ENCODE measurements at regions not wholly inside any gene's neighbourhood (a gene's known extent, or its start where the extent isn't known, plus 50 kb on each side); places are given as distances from the start of the nearest gene placed in this dataset.

DNA sequence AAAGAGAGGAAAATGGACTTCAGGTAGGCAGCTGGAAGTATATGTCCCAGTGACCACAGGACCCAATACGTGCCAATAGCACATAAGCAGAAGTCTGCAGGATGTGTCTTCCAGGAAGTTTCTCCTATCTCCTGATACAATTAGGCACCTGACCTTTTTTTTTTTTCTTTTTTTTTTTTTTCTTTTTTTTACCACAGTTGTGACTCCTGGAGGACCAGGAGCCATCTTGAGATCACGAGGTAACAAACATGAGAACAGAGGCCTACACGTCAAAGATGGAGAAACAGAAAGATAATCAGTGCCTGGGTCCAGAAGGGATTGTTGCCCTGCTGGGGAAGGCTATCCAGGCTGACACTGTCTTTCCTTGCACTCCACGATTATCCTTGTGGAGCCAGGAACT, 312.4 kb upstream of the NEBL start:
- TF ChIP-seq POLR2A (IDR thresholded peaks at IDR 0.05), result no peak
- TF ChIP-seq, protein P1, sequence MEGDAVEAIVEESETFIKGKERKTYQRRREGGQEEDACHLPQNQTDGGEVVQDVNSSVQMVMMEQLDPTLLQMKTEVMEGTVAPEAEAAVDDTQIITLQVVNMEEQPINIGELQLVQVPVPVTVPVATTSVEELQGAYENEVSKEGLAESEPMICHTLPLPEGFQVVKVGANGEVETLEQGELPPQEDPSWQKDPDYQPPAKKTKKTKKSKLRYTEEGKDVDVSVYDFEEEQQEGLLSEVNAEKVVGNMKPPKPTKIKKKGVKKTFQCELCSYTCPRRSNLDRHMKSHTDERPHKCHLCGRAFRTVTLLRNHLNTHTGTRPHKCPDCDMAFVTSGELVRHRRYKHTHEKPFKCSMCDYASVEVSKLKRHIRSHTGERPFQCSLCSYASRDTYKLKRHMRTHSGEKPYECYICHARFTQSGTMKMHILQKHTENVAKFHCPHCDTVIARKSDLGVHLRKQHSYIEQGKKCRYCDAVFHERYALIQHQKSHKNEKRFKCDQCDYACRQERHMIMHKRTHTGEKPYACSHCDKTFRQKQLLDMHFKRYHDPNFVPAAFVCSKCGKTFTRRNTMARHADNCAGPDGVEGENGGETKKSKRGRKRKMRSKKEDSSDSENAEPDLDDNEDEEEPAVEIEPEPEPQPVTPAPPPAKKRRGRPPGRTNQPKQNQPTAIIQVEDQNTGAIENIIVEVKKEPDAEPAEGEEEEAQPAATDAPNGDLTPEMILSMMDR (IDR thresholded peaks at IDR 0.05), result no peak

Data from stomach (tissue), 4 donors.